H1 (cell line): ENCODE measurements at regions not wholly inside any gene's neighbourhood (a gene's known extent, or its start where the extent isn't known, plus 50 kb on each side); places are given as distances from the start of the nearest gene placed in this dataset.

Experiments used
- CTCF ChIA-PET: fragments of 300-600 bp; sonication (Branson Sonifier 250); formaldehyde crosslinking; loops from one replicate; lab custom pipeline; 2021; ENCODE audit not compliant: partially characterized antibody; lab: Charles Lee
- POLR2A ChIA-PET: fragments of 300-600 bp; sonication (Branson Sonifier 250); formaldehyde crosslinking; loops from one replicate; lab custom pipeline; 2021; ENCODE audit warnings: inconsistent platforms; ENCODE audit not compliant: partially characterized antibody; lab: Charles Lee
- DNase-seq, 2 experiments: peaks; one replicate each; pipeline versions ENCODE4 v3.0.0 to v3.0.0-alpha.2; 2010 to 2022; ENCODE audit warnings: low spot score in 2 of 2, low read depth in 1 of 2, mixed read lengths in 1 of 2
- FAIRE-seq: peaks from 2 replicates; lab custom pipeline; 2011; peaks lifted over from hg19 to GRCh38; lab: Jason Lieb, UNC
- H2AFZ ChIP-seq: 2 replicates; pipeline ENCODE4 v1.8.1; 2012; ENCODE audit warnings: low read length, inconsistent platforms
- H2AK5ac ChIP-seq: 2 replicates; pipeline ENCODE4 v1.6.1; 2013; ENCODE audit warnings: low read depth, low read length
- H2BK120ac ChIP-seq: replicated peaks from 2 replicates; pipeline ENCODE3; 2013; ENCODE audit warnings: low read depth, low read length, inconsistent platforms
- H2BK12ac ChIP-seq: 2 replicates; pipeline ENCODE4 v1.6.1; 2013; ENCODE audit warnings: low read depth, low read length
- H2BK15ac ChIP-seq: 2 replicates; pipeline ENCODE4 v1.6.1; 2013; ENCODE audit warnings: low read length
- H2BK20ac ChIP-seq: 2 replicates; pipeline ENCODE4 v1.6.1; 2013; ENCODE audit warnings: low read length
- H2BK5ac ChIP-seq: 2 replicates; pipeline ENCODE4 v1.6.1; 2013; ENCODE audit warnings: low read depth, low read length
- H3K14ac ChIP-seq: 2 replicates; pipeline ENCODE4 v1.6.1; 2013; ENCODE audit warnings: inconsistent platforms; ENCODE audit not compliant: insufficient read length
- H3K18ac ChIP-seq: 2 replicates; pipeline ENCODE4 v1.6.1; 2013; ENCODE audit warnings: low read length; ENCODE audit errors: extremely low read depth
- H3K23ac ChIP-seq: 2 replicates; pipeline ENCODE4 v1.6.1; 2013; ENCODE audit warnings: inconsistent platforms; ENCODE audit not compliant: insufficient read length
- H3K23me2 ChIP-seq: 2 replicates; pipeline ENCODE4 v1.6.1; 2013; ENCODE audit warnings: low read depth, low read length
- H3K27ac ChIP-seq: 2 replicates; pipeline ENCODE4 v1.6.1; 2011; ENCODE audit warnings: low read depth, low read length, inconsistent platforms
- H3K27me3 ChIP-seq, 4 experiments: replicated peaks in 1 of 4; 1 replicate in 1 of 4; 2 replicates in 3 of 4; pipeline versions ENCODE4 v1.6.1 to v1.8.1; 2011 to 2013; ENCODE audit warnings: low read length in 3 of 4, mild to moderate bottlenecking in 3 of 4, inconsistent platforms in 2 of 4, mixed read lengths in 2 of 4, moderate library complexity in 1 of 4; ENCODE audit not compliant: control insufficient read depth in 3 of 4, insufficient read depth in 3 of 4; ENCODE audit errors: extremely low read depth in 1 of 4
- H3K36me3 ChIP-seq, 4 experiments: 2 replicates each; pipeline versions ENCODE4 v1.6.1 to v1.8.1; 2011 to 2013; ENCODE audit warnings: mild to moderate bottlenecking in 4 of 4, low read length in 3 of 4, moderate library complexity in 2 of 4, control low read depth in 1 of 4, inconsistent platforms in 1 of 4; ENCODE audit not compliant: insufficient read depth in 4 of 4, control insufficient read depth in 2 of 4
- H3K4ac ChIP-seq: replicated peaks from 2 replicates; pipeline ENCODE3; 2013; ENCODE audit warnings: low read length, low read depth, mixed read lengths, inconsistent platforms; ENCODE audit not compliant: insufficient read length
- H3K4me1 ChIP-seq, 4 experiments: replicated peaks in 1 of 4; 1 replicate in 1 of 4; 2 replicates in 3 of 4; pipeline versions ENCODE4 v1.6.1 to v1.8.1; 2011 to 2013; ENCODE audit warnings: low read length in 3 of 4, inconsistent platforms in 2 of 4, mixed read lengths in 1 of 4; ENCODE audit not compliant: insufficient read depth in 4 of 4, control insufficient read depth in 3 of 4
- H3K4me2 ChIP-seq, 2 experiments: 2 replicates each; pipeline versions ENCODE4 v1.6.1 to v1.8.1; 2011 to 2013; ENCODE audit warnings: low read depth in 2 of 2, low read length in 2 of 2, control low read depth in 1 of 2, inconsistent platforms in 1 of 2, mild to moderate bottlenecking in 1 of 2; ENCODE audit not compliant: insufficient read depth in 1 of 2
- H3K4me3 ChIP-seq, 4 experiments: fragments of 200-600, 300-600 bp in 1 of 4; sonication (generic), shearing (Covaris generic), sonication (Bioruptor Twin) in 1 of 4; 2 replicates each; pipeline versions ENCODE4 v1.5.1 to v1.8.1; 2011 to 2016; ENCODE audit warnings: low read length in 4 of 4, low read depth in 3 of 4, control low read depth in 2 of 4, inconsistent platforms in 2 of 4, mild to moderate bottlenecking in 2 of 4, mixed read lengths in 1 of 4, moderate library complexity in 1 of 4; ENCODE audit not compliant: insufficient read depth in 2 of 4; ENCODE audit errors: extremely low read depth in 1 of 4
- H3K56ac ChIP-seq: replicated peaks from 2 replicates; pipeline ENCODE3; 2013; ENCODE audit warnings: low read depth, mild to moderate bottlenecking, mixed read lengths, low read length, inconsistent platforms; ENCODE audit not compliant: insufficient read length
- H3K79me1 ChIP-seq: 2 replicates; pipeline ENCODE4 v1.6.1; 2013; ENCODE audit warnings: low read depth, low read length, control low read depth
- H3K79me2 ChIP-seq, 2 experiments: 2 replicates each; pipeline versions ENCODE4 v1.6.1 to v1.8.1; 2012 to 2013; ENCODE audit warnings: low read length in 2 of 2, mild to moderate bottlenecking in 2 of 2, inconsistent platforms in 1 of 2; ENCODE audit not compliant: insufficient read depth in 2 of 2, control insufficient read depth in 1 of 2
- H3K9ac ChIP-seq, 4 experiments: replicated peaks in 1 of 4; 1 replicate in 1 of 4; 2 replicates in 3 of 4; pipeline versions ENCODE4 v1.6.1 to v1.8.1; 2011 to 2013; ENCODE audit warnings: low read depth in 3 of 4, low read length in 3 of 4, control low read depth in 2 of 4, mild to moderate bottlenecking in 2 of 4, moderate library complexity in 2 of 4, inconsistent platforms in 1 of 4; ENCODE audit errors: extremely low read depth in 1 of 4
- H3K9me3 ChIP-seq, 2 experiments: 2 replicates each; pipeline versions ENCODE4 v1.6.1 to v1.8.1; 2012 to 2013; ENCODE audit warnings: mild to moderate bottlenecking in 2 of 2, moderate library complexity in 2 of 2, control low read depth in 1 of 2, inconsistent platforms in 1 of 2, low read depth in 1 of 2, low read length in 1 of 2, mixed read lengths in 1 of 2; ENCODE audit not compliant: insufficient read depth in 2 of 2
- H4K20me1 ChIP-seq, 2 experiments: replicated peaks in 1 of 2; 2 replicates each; pipeline versions ENCODE3 to v1.8.1; 2011 to 2013; ENCODE audit warnings: inconsistent platforms in 2 of 2, low read length in 2 of 2, mild to moderate bottlenecking in 1 of 2; ENCODE audit not compliant: insufficient read depth in 2 of 2, control insufficient read depth in 1 of 2
- H4K5ac ChIP-seq: 2 replicates; pipeline ENCODE4 v1.6.1; 2013; ENCODE audit warnings: low read length, low read depth, mixed read lengths, inconsistent platforms; ENCODE audit not compliant: insufficient read length
- H4K8ac ChIP-seq: 2 replicates; pipeline ENCODE4 v1.8.0; 2013; ENCODE audit warnings: mild to moderate bottlenecking, moderate library complexity, low read length, inconsistent platforms; ENCODE audit not compliant: insufficient read depth; ENCODE audit errors: extremely low read depth
- H4K91ac ChIP-seq: replicated peaks from 2 replicates; pipeline ENCODE3; 2013; ENCODE audit warnings: low read length, mixed read lengths, inconsistent platforms; ENCODE audit not compliant: insufficient read length
- BCL11A ChIP-seq, 2 experiments: IDR thresholded peaks; one replicate each; pipeline ENCODE4 v1.6.1; 2011; ENCODE audit warnings: low read depth in 2 of 2, low read length in 2 of 2, mild to moderate bottlenecking in 2 of 2
- CEBPB ChIP-seq: IDR thresholded peaks from 2 replicates; pipeline ENCODE4 v1.6.1; 2012; ENCODE audit warnings: low read depth, low read length
- EGR1 ChIP-seq: IDR thresholded peaks from 2 replicates; pipeline ENCODE4 v1.6.1; 2011; ENCODE audit warnings: low read depth, low read length, borderline replicate concordance
- KDM4A ChIP-seq: IDR thresholded peaks from one replicate; pipeline ENCODE4 v1.7.1; 2012; ENCODE audit warnings: low read depth, mild to moderate bottlenecking, moderate library complexity, low read length, inconsistent platforms; ENCODE audit not compliant: severe bottlenecking
- KDM5A ChIP-seq: fragments of 200-600 bp; IDR thresholded peaks from 2 replicates; pipeline ENCODE4 v1.7.1; 2012; ENCODE audit warnings: mild to moderate bottlenecking, low read length, inconsistent platforms, mixed read lengths
- POU5F1 ChIP-seq: IDR thresholded peaks from 2 replicates; pipeline ENCODE4 v1.6.1; 2011; ENCODE audit warnings: low read depth, mild to moderate bottlenecking, low read length, moderate library complexity
- RBBP5 ChIP-seq: IDR thresholded peaks from 2 replicates; pipeline ENCODE4 v1.7.1; 2012; ENCODE audit warnings: low read depth, mild to moderate bottlenecking, inconsistent platforms, low read length, moderate library complexity, borderline replicate concordance
- SIX5 ChIP-seq: IDR thresholded peaks from 2 replicates; pipeline ENCODE4 v1.6.1; 2011; ENCODE audit warnings: mild to moderate bottlenecking, low read depth, low read length
- SP2 ChIP-seq: IDR thresholded peaks from 2 replicates; pipeline ENCODE4 v1.6.1; 2012; ENCODE audit warnings: mild to moderate bottlenecking, low read length, inconsistent platforms
- SP4 ChIP-seq: IDR thresholded peaks from 2 replicates; pipeline ENCODE4 v1.6.1; 2012; ENCODE audit warnings: low read length, inconsistent platforms
- SUZ12 ChIP-seq: fragments of 200-600 bp; sonication (generic); IDR thresholded peaks from 2 replicates; pipeline ENCODE4 v1.6.1; 2012; ENCODE audit warnings: mild to moderate bottlenecking, inconsistent platforms, low read length, moderate library complexity, mixed read lengths
- TAF1 ChIP-seq: IDR thresholded peaks from 2 replicates; pipeline ENCODE4 v1.6.1; 2011; ENCODE audit warnings: mild to moderate bottlenecking, low read depth, low read length
- TBP ChIP-seq: IDR thresholded peaks from 2 replicates; pipeline ENCODE4 v1.6.1; 2011; ENCODE audit warnings: low read depth, low read length, improper control_type of control experiment
- WGBS, 2 experiments: shearing (Covaris generic) in 1 of 2; methylation state at CpG; one replicate each; pipeline versions ENCODE4 v1.1.6 to v1.1.7; 2013 to 2015; ENCODE audit warnings: low lambda C conversion rate in 2 of 2, mixed read lengths in 2 of 2, inconsistent platforms in 1 of 2, low coverage in 1 of 2, missing lambda C conversion rate in 1 of 2; ENCODE audit not compliant: insufficient replicate concordance in 2 of 2, insufficient coverage in 1 of 2, insufficient read length in 1 of 2; ENCODE audit errors: extremely low coverage in 1 of 2, missing lambda C conversion rate in 1 of 2; 5-methylcytosine and 5-hydroxymethylcytosine counted together

DNA sequence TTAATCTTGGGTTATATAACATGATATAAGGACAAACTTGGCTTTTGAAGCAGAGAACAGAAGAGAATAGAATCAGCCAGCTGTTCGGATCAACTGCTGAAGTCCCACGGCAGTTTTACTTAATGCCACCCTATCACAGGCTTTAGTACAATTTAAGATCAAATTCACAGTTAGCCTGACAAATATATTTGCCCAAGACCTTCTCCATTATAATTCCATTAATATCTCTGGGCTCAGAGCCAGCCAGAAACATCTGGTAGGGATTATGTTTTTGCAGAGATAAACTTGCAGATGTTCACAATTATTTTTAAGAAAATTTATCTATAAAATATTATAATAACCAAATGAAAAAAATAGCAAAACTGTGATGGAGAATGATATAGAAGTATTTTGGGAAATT is 381.4 kb downstream of the RAD51AP2 start:
- POLR2A ChIA-PET = no interaction called here
- Histone ChIP-seq H3K27me3 (no peaks in the 10 kb centered on the region), H3K36me3 (no peaks in the 10 kb centered on the region), H3K79me2 (no peaks in the 10 kb centered on the region), H4K20me1 (no peaks in the 10 kb centered on the region), H3K56ac (no peak overlapping the region), H3K4ac (no peak overlapping the region), H3K79me1 (no peaks in the 10 kb centered on the region), H2BK15ac (no peak overlapping the region), H2BK20ac (no peak overlapping the region), H3K4me2 (no peak overlapping the region)
- WGBS, 2 experiments = 89% methylated on average over 2 of the region's 2 CpGs; no CpG with 5 or more reads in 1 of the 2 experiments
- no peak for TF ChIP-seq KDM4A
- TF ChIP-seq SP4 = no peak
- TF ChIP-seq BCL11A (IDR thresholded peaks at IDR 0.05; ENCODE audit: low read depth in 2 of 2, low read length in 2 of 2) = no peak
- TF ChIP-seq TAF1 = no peak
- no peak for TF ChIP-seq SP2
- no peak for TF ChIP-seq SIX5
- TF ChIP-seq SUZ12 = no peak
- no peak for TF ChIP-seq EGR1
- no peak for TF ChIP-seq RBBP5
- TF ChIP-seq TBP = no peak
- no peak for TF ChIP-seq KDM5A
- TF ChIP-seq CEBPB = no peak
- no peak for TF ChIP-seq POU5F1
- TF ChIP-seq, all 59 proteins: peak for 0
- H2AFZ ChIP-seq = no peak overlapping the region
- no peaks in the 10 kb centered on the region for H3K9me3 ChIP-seq
- H4K5ac ChIP-seq = no peak overlapping the region
- 0 out of 7 replicates have a peak, but pooled peaks cover 0 to 4% (median under 1%) of the 10 kb centered on the region in 4 experiments for H3K4me1 ChIP-seq
- no peak overlapping the region for H3K23ac ChIP-seq
- H3K18ac ChIP-seq = no peak overlapping the region
- CTCF ChIA-PET = interaction anchor here (0.7 to 1.6 kb wide), 2 partner anchors 49 to 173 kb away, joined by 3 read pairs; no protein-coding TSS in a partner anchor
- no peaks in the 10 kb centered on the region for H3K23me2 ChIP-seq
- H3K4me3 ChIP-seq = no peak overlapping the region
- H2BK12ac ChIP-seq = no peak overlapping the region
- no peak overlapping the region for H3K9ac ChIP-seq
- no peak overlapping the region for H3K14ac ChIP-seq
- no peak overlapping the region for H2BK5ac ChIP-seq
- no peak overlapping the region for H4K8ac ChIP-seq
- FAIRE-seq = no peak
- no peak overlapping the region for H2BK120ac ChIP-seq
- H4K91ac ChIP-seq = no peak overlapping the region
- no peak overlapping the region for H2AK5ac ChIP-seq
- DNase-seq = no peak
- no peak overlapping the region for H3K27ac ChIP-seq
